SK-N-SH treated with all-trans-retinoic acid at 6 μM for 48 hours (cell line): ENCODE measurements at regions not wholly inside any gene's neighbourhood (a gene's known extent, or its start where the extent isn't known, plus 50 kb on each side); places are given as distances from the start of the nearest gene placed in this dataset.

Source experiments
- CSDC2 ChIP-seq: fragments of 250-450 bp; sonication (Bioruptor Pico); IDR thresholded peaks from 2 replicates; pipeline ENCODE4 v1.5.0; 2020; ENCODE audit warnings: mild to moderate bottlenecking, moderate library complexity
- CSRNP3 ChIP-seq: fragments of 250-450 bp; sonication (Bioruptor Pico); IDR thresholded peaks from 2 replicates; pipeline ENCODE4 v1.5.1; 2021; ENCODE audit warnings: mild to moderate bottlenecking, moderate library complexity
- ESRRG ChIP-seq: fragments of 250-450 bp; sonication (Bioruptor Pico); IDR thresholded peaks from 2 replicates; pipeline ENCODE4 v1.6.1; 2021; ENCODE audit warnings: mild to moderate bottlenecking
- RARB ChIP-seq: fragments of 250-450 bp; sonication (Bioruptor Pico); IDR thresholded peaks from 2 replicates; pipeline ENCODE4 v1.8.0; 2021; ENCODE audit warnings: mild to moderate bottlenecking, moderate library complexity
- TOX ChIP-seq: fragments of 250-450 bp; sonication (Bioruptor Pico); IDR thresholded peaks from 2 replicates; pipeline ENCODE4 v1.8.0; 2021; ENCODE audit warnings: mild to moderate bottlenecking, moderate library complexity, borderline replicate concordance
- ZFP3 ChIP-seq: fragments of 250-450 bp; sonication (Bioruptor Pico); IDR thresholded peaks from 2 replicates; pipeline ENCODE4 v1.5.0; 2020; ENCODE audit warnings: mild to moderate bottlenecking, moderate library complexity
- ZFP30 ChIP-seq: fragments of 450-650 bp; formaldehyde crosslinking; IDR thresholded peaks from 2 replicates; pipeline ENCODE4 v1.5.0; 2022; ENCODE audit warnings: mild to moderate bottlenecking, moderate library complexity
- ZNF70 ChIP-seq: fragments of 450-650 bp; formaldehyde crosslinking; IDR thresholded peaks from 2 replicates; pipeline ENCODE4 v1.5.0; 2020; ENCODE audit warnings: mild to moderate bottlenecking, moderate library complexity
- ZNF8 ChIP-seq: fragments of 450-650 bp; formaldehyde crosslinking; IDR thresholded peaks from 2 replicates; pipeline ENCODE4 v1.5.0; 2020; ENCODE audit warnings: mild to moderate bottlenecking, moderate library complexity

GRCh38 chr3:147195887-147196286, 210.5 kb downstream of the ZIC4 start:
- TF ChIP-seq RARB (CRISPR knock-in tag) (no peak), ZFP30 (CRISPR knock-in tag) (no peak), CSRNP3 (CRISPR knock-in tag) (no peak), TOX (CRISPR knock-in tag) (no peak), ESRRG (CRISPR knock-in tag) (no peak), ZNF8 (CRISPR knock-in tag) (no peak), ZFP3 (CRISPR knock-in tag) (no peak), CSDC2 (CRISPR knock-in tag) (no peak), ZNF70 (CRISPR knock-in tag) (no peak)
